ENCODE measurements at regions not wholly inside any gene's neighbourhood (a gene's known extent, or its start where the extent isn't known, plus 50 kb on each side); places are given as distances from the start of the nearest gene placed in this dataset.
A peak's percentile ranks its signal among the peaks of the same experiment; 100 is the strongest.
"Not testable (repeated sequence)": the region's sequence is repeated elsewhere in the genome, so short reads cannot be mapped to it uniquely, and the experiment has no call there.

- peak overlapping the region; percentile 5 for H3K4me3 ChIP-seq (ENCODE audit: low read depth, low read length)
- no peak for TF ChIP-seq CTCF (conservative IDR thresholded peaks at IDR 0.05; ENCODE audit: low read depth, low read length)
- DNase-seq (ENCODE audit: low read depth): no peak
Observed at GRCh38 chr6:27558028-27558724, 85.3 kb upstream of the ZNF184 start.

GRCh38 chr6:27556406-27556805 is 83.5 kb upstream of the ZNF184 start:
- H3K4me3 ChIP-seq (ENCODE audit: low read depth, low read length): no peak overlapping the region
- no peak for DNase-seq (ENCODE audit: low read depth)
- TF ChIP-seq CTCF (conservative IDR thresholded peaks at IDR 0.05; ENCODE audit: low read depth, low read length): no peak

GRCh38 chr6:27553123-27553904 is 80.4 kb upstream of the ZNF184 start:
- H3K4me3 ChIP-seq (ENCODE audit: low read depth, low read length): no peak overlapping the region
- peak; percentile 53 for DNase-seq (ENCODE audit: low read depth)
- no peak for TF ChIP-seq CTCF (conservative IDR thresholded peaks at IDR 0.05; ENCODE audit: low read depth, low read length)

GRCh38 chr6:27551607-27552006 is 78.7 kb upstream of the ZNF184 start:
- no peak for DNase-seq (ENCODE audit: low read depth)
- TF ChIP-seq CTCF (conservative IDR thresholded peaks at IDR 0.05; ENCODE audit: low read depth, low read length): no peak
- no peak overlapping the region for H3K4me3 ChIP-seq (ENCODE audit: low read depth, low read length)

- TF ChIP-seq CTCF (conservative IDR thresholded peaks at IDR 0.05; ENCODE audit: low read depth, low read length): no peak
- no peak overlapping the region for H3K4me3 ChIP-seq (ENCODE audit: low read depth, low read length)
- no peak for DNase-seq (ENCODE audit: low read depth)
Observed at GRCh38 chr6:27550692-27551091, 77.8 kb upstream of the ZNF184 start.

- not testable (repeated sequence) for H3K4me3 ChIP-seq (ENCODE audit: low read depth, low read length); DNase-seq (ENCODE audit: low read depth)
Observed at GRCh38 chr6:27549241-27549598, 76.3 kb upstream of the ZNF184 start.

GRCh38 chr6:27547157-27548075 is 74.5 kb upstream of the ZNF184 start:
- no peak for TF ChIP-seq CTCF (conservative IDR thresholded peaks at IDR 0.05; ENCODE audit: low read depth, low read length)
- peak; percentile 77 for DNase-seq (ENCODE audit: low read depth)

More at GRCh38 chr6:27547157-27548075, 74.5 kb upstream of the ZNF184 start:
- H3K4me3 ChIP-seq (ENCODE audit: low read depth, low read length): peak overlapping the region; percentile 51

Measured in choroid plexus epithelial cell (primary cell).